GM18867 (cell line): ENCODE measurements at regions not wholly inside any gene's neighbourhood (a gene's known extent, or its start where the extent isn't known, plus 50 kb on each side); places are given as distances from the start of the nearest gene placed in this dataset.

Experiments
- ATAC-seq: cut with Tn5 transposase; IDR thresholded peaks from one replicate; pipeline ENCODE4 v1.9.1; 2021; ENCODE audit warnings: mild to moderate bottlenecking, moderate library complexity; ENCODE audit not compliant: unreplicated experiment

DNA sequence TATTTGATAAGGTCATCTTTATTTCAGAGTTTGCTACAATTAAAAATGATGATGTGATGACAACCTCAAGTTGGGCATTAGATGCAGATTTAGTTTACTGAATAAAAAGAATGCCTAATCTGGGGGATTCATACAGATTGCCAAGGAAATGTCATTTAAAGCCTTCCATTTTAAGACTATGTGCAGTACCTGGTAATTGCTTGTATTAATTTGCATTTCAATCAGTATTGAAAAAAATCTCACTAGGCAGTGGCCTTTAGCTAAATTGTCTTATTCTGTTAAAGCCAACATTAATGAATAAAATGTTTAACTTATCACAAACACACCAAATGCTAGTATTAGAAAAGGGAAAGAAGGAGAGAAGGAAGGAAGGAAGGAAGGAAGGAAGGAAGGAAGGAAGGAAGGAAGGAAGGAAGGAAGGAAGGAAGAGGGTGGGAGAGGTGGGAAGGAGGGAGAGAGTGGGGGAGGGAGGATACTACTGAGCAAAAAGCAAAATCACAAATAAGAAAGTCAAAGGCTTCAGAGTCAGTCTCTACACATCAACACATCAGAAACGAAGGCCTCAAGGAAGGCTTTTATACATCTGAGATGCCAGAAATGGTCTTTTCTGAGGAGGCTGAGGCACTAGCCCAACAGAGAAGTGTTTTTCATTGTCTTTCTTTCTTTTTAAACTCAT, 271.1 kb upstream of the CLEC14A start:
- no peak for ATAC-seq

GRCh38 chr14:38524636-38525509, 269.0 kb upstream of the CLEC14A start:
- no peak for ATAC-seq

- peak; percentile 46 for ATAC-seq
Measured at GRCh38 chr14:38522724-38523123, 266.8 kb upstream of the CLEC14A start.

DNA sequence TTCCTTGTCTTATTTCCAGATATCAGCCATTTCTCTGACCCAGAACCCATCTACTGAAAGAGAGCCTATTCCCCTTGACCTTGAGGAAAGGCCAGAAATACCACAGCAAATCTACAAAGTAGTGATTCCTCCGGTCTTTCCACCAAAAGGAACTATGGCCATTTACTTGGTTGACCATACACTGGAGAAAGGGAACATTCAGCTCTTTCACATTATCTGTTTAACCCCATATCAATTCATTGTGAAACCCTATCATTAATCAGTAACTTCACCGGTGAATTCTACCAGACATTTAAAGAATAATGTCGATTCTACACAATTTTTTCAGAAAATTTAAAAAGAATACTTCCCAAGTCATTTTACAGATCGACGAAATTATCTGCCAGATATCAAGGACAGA, 265.7 kb upstream of the CLEC14A start:
- ATAC-seq, result no peak

DNA sequence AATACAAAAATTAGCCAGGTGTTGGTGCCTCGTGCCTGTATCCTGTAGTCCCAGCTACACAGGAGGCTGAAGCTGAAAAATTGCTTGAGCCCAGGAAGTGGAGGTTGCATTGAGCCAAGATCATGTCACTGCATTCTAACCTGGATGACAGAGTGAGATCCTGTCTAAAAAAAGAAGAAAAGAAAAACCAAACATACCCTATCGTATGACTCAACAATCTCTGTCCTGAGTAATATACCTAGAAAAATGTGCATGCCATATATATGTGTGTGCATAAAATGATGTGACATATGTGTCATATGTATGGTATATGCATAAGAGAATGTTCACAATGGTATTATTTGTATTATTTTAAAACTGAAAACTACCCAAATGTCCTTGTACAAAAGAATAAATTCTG, 261.5 kb upstream of the CLEC14A start:
- ATAC-seq, result no peak

DNA sequence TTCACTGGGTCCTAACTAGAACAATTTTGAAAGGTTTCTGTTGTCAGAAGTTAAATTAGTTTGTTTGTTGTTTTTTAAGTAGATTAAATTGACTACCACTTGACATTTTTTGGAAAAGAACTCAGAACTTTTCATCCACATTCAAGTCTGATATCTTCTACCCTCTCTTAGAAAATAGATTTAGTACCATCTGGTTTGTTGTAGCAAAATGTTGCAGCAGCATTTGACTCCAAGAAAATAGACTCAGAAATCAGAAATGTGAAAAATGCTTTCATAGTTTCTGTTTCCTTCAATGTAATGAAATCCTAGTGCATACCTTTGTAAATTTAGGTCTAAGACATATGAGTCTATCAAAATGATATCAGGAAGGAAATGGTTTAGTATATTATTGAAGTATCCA, 256.3 kb upstream of the CLEC14A start:
- ATAC-seq, result no peak

- no peak for ATAC-seq
Measured at GRCh38 chr14:38507299-38507698, 251.4 kb upstream of the CLEC14A start.

- ATAC-seq, result no peak
Measured at GRCh38 chr14:38505973-38506249, 250.0 kb upstream of the CLEC14A start.

- ATAC-seq, result no peak
Measured at GRCh38 chr14:38505221-38505972, 249.5 kb upstream of the CLEC14A start.

- no peak for ATAC-seq
Measured at GRCh38 chr14:38504175-38504574, 248.3 kb upstream of the CLEC14A start.

DNA sequence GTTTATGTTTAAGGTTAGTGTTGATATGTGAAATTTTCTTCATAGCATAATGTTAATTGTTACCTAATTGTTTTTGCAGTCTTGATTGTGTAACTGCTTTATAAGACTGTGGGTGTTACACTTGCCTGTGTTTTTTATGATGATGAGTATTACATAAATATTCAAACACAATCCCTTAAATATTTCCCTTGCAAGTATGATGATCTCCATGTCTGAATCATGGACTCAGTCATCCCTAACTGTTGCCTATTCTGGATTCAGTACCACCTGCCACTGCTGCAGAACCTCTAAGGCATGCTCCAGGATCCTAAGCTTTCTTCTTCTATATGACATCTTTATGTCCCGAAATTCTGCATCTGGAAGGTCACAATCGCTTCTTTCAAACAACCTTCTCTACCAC, 246.3 kb upstream of the CLEC14A start:
- no peak for ATAC-seq

GRCh38 chr14:38500125-38500524, 244.2 kb upstream of the CLEC14A start:
- no peak for ATAC-seq

- no peak for ATAC-seq
Measured at GRCh38 chr14:38496092-38496491, 240.2 kb upstream of the CLEC14A start.

- no peak for ATAC-seq
Measured at GRCh38 chr14:38490273-38490672, 234.4 kb upstream of the CLEC14A start.

- no peak for ATAC-seq
Measured at GRCh38 chr14:38485026-38485425, 229.1 kb upstream of the CLEC14A start.

- ATAC-seq, result no peak
Measured at GRCh38 chr14:38481952-38482678, 226.2 kb upstream of the CLEC14A start.

DNA sequence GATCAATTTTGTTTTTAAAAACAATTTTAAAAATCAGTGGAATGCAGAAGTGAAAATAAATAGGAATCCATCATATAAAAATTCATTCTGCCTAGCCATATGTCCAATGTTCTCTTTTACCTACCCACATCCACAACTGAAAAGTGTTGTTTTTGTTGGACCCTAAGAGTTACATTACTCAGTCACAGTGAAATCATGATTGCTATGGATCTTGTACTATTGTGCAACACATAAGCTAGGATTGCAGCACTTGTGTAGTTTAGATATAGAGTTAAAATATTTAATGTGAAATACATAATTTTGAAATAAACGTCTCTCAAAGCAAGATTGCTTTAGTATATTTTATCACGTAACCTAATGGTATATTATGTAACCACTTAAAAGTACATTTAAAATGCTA, 213.3 kb upstream of the CLEC14A start:
- ATAC-seq, result no peak

GRCh38 chr14:38442208-38442607, 186.3 kb upstream of the CLEC14A start:
- no peak for ATAC-seq

DNA sequence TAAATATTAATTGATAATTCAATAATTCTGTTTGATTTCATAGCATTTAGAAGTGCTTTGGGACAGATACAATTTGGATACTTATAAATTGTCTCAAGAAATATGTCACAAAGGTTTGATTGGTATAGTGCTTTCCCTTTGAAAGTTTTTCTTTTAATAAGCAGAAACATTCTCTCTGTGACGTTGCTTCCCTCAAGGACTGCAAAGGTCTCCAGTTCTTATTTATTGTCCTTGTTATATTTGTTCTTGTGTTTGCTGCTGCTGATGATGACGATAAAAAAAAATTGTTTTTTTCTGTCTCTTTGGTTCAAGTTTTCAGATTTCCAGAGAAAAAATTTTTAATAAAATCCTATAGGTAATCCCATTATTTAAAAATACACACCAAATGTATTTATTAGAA, 176.3 kb upstream of the CLEC14A start:
- no peak for ATAC-seq

DNA sequence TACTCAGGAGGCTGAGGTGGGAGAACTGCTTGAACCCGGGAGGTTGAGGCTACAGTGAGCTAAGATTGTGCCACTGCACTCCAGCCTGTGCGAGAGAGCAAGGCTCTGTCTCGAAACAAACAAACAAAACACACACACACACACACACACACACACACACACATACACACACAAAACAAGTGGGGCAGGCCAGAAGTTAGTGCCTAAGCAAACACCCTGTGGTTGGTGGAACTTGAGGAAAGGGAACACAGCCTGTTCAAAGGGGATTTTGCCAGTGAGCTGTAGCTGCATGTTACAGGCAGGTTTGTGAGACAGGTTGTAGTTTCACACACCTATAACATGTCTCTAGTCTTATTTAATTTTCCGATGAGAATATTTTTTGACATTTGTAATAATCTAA, 175.3 kb upstream of the CLEC14A start:
- ATAC-seq, result no peak

- ATAC-seq, result no peak
Measured at GRCh38 chr14:38430522-38430921, 174.6 kb upstream of the CLEC14A start.
